Islet precursor cell (in vitro differentiated cells): ENCODE measurements at regions not wholly inside any gene's neighbourhood (a gene's known extent, or its start where the extent isn't known, plus 50 kb on each side); places are given as distances from the start of the nearest gene placed in this dataset.

Source experiments
- DNase-seq: peaks from one replicate; pipeline ENCODE4 v3.0.0-alpha.2; 2018

- DNase-seq, result no peak
These were observed 95.2 kb upstream of the IQSEC1 start for GRCh38 chr3:13168391-13168790.

GRCh38 chr3:13167829-13168228, 94.6 kb upstream of the IQSEC1 start:
- DNase-seq, result no peak

GRCh38 chr3:13167064-13167743, 94.0 kb upstream of the IQSEC1 start:
- DNase-seq, result no peak

GRCh38 chr3:13166243-13167063, 93.2 kb upstream of the IQSEC1 start:
- no peak for DNase-seq

- DNase-seq, result no peak
These were observed 92.3 kb upstream of the IQSEC1 start for GRCh38 chr3:13165576-13165975.

GRCh38 chr3:13164893-13165492, 91.8 kb upstream of the IQSEC1 start:
- DNase-seq, result no peak

- no peak for DNase-seq
These were observed 90.7 kb upstream of the IQSEC1 start for GRCh38 chr3:13163848-13164382.

GRCh38 chr3:13162549-13163320, 89.5 kb upstream of the IQSEC1 start:
- DNase-seq, result no peak

GRCh38 chr3:13161771-13162535, 88.7 kb upstream of the IQSEC1 start:
- DNase-seq, result no peak

- no peak for DNase-seq
These were observed 88.0 kb upstream of the IQSEC1 start for GRCh38 chr3:13161021-13161759.

- DNase-seq, result no peak
These were observed 87.4 kb upstream of the IQSEC1 start for GRCh38 chr3:13160619-13161018.

GRCh38 chr3:13159890-13160289, 86.7 kb upstream of the IQSEC1 start:
- DNase-seq, result no peak

GRCh38 chr3:13158871-13159270, 85.6 kb upstream of the IQSEC1 start:
- no peak for DNase-seq

GRCh38 chr3:13158408-13158807, 85.2 kb upstream of the IQSEC1 start:
- DNase-seq, result no peak

- no peak for DNase-seq
These were observed 84.8 kb upstream of the IQSEC1 start for GRCh38 chr3:13157986-13158385.

GRCh38 chr3:13152826-13153710, 79.8 kb upstream of the IQSEC1 start:
- DNase-seq, result no peak

GRCh38 chr3:13150624-13151023, 77.4 kb upstream of the IQSEC1 start:
- peak; percentile 37 for DNase-seq

GRCh38 chr3:13149330-13150108, 76.3 kb upstream of the IQSEC1 start:
- peak; percentile 42 for DNase-seq

GRCh38 chr3:13148561-13149329, 75.5 kb upstream of the IQSEC1 start:
- DNase-seq, result peak; percentile 40
